ENCODE measurements at regions not wholly inside any gene's neighbourhood (a gene's known extent, or its start where the extent isn't known, plus 50 kb on each side); places are given as distances from the start of the nearest gene placed in this dataset.

GRCh38 chr3:76490064-76490463 is 549.8 kb upstream of the ROBO2 start:
- H3K79me2 ChIP-seq (ENCODE audit: insufficient read depth, low read depth) = no peaks in the 10 kb centered on the region

GRCh38 chr3:76495216-76495615 is 544.7 kb upstream of the ROBO2 start:
- H3K36me3 ChIP-seq (ENCODE audit: insufficient read depth) = no peaks in the 10 kb centered on the region
- no peak overlapping the region for H3K9ac ChIP-seq
- no peak overlapping the region for H2AFZ ChIP-seq (ENCODE audit: low read depth)
- H3K4me3 ChIP-seq (IDR thresholded peaks at IDR 0.05; ENCODE audit: insufficient read depth, low read depth, low read length) = no peak overlapping the region
- H3K27ac ChIP-seq = no peak overlapping the region
- no peaks in the 10 kb centered on the region for H3K79me2 ChIP-seq (ENCODE audit: insufficient read depth, low read depth)
- H3K4me2 ChIP-seq = no peak overlapping the region
- TF ChIP-seq CTCF (conservative IDR thresholded peaks at IDR 0.05; ENCODE audit: low read depth, low read length) = no peak
- H4K20me1 ChIP-seq (ENCODE audit: insufficient read depth) = no peaks in the 10 kb centered on the region
- H3K4me1 ChIP-seq (ENCODE audit: low read depth, poor library complexity, severe bottlenecking) = no peaks in the 10 kb centered on the region
- H3K27me3 ChIP-seq (ENCODE audit: insufficient read depth, low read depth) = no peaks in the 10 kb centered on the region

More at GRCh38 chr3:76490064-76490463, 549.8 kb upstream of the ROBO2 start:
- H3K27me3 ChIP-seq (ENCODE audit: insufficient read depth, low read depth) = no peaks in the 10 kb centered on the region
- H3K9ac ChIP-seq = no peak overlapping the region
- no peak overlapping the region for H2AFZ ChIP-seq (ENCODE audit: low read depth)
- no peak for TF ChIP-seq CTCF (conservative IDR thresholded peaks at IDR 0.05; ENCODE audit: low read depth, low read length)
- H3K4me3 ChIP-seq (IDR thresholded peaks at IDR 0.05; ENCODE audit: insufficient read depth, low read depth, low read length) = no peak overlapping the region
- H3K27ac ChIP-seq = no peak overlapping the region
- H3K4me1 ChIP-seq (ENCODE audit: low read depth, poor library complexity, severe bottlenecking) = no peaks in the 10 kb centered on the region
- no peak overlapping the region for H3K4me2 ChIP-seq
- no peaks in the 10 kb centered on the region for H3K36me3 ChIP-seq (ENCODE audit: insufficient read depth)
- no peaks in the 10 kb centered on the region for H4K20me1 ChIP-seq (ENCODE audit: insufficient read depth)

- Histone ChIP-seq H3K79me2 (ENCODE audit: insufficient read depth, low read depth) (no peaks in the 10 kb centered on the region), H3K4me2 (no peak overlapping the region), H4K20me1 (ENCODE audit: insufficient read depth) (no peaks in the 10 kb centered on the region), H3K4me1 (ENCODE audit: low read depth, poor library complexity, severe bottlenecking) (no peaks in the 10 kb centered on the region), H3K27ac (no peak overlapping the region), H2AFZ (ENCODE audit: low read depth) (no peak overlapping the region), H3K4me3 (IDR thresholded peaks at IDR 0.05; ENCODE audit: insufficient read depth, low read depth, low read length) (no peak overlapping the region), H3K9ac (no peak overlapping the region), H3K36me3 (ENCODE audit: insufficient read depth) (no peaks in the 10 kb centered on the region), H3K27me3 (ENCODE audit: insufficient read depth, low read depth) (no peaks in the 10 kb centered on the region)
- TF ChIP-seq CTCF (conservative IDR thresholded peaks at IDR 0.05; ENCODE audit: low read depth, low read length) = no peak
Observed at GRCh38 chr3:76497636-76498035, 542.3 kb upstream of the ROBO2 start.

- Histone ChIP-seq H2AFZ (ENCODE audit: low read depth) (no peak overlapping the region), H3K27me3 (ENCODE audit: insufficient read depth, low read depth) (no peaks in the 10 kb centered on the region), H3K27ac (no peak overlapping the region), H3K79me2 (ENCODE audit: insufficient read depth, low read depth) (no peaks in the 10 kb centered on the region), H4K20me1 (ENCODE audit: insufficient read depth) (no peaks in the 10 kb centered on the region), H3K4me2 (no peak overlapping the region), H3K9ac (no peak overlapping the region), H3K36me3 (ENCODE audit: insufficient read depth) (no peaks in the 10 kb centered on the region), H3K4me1 (ENCODE audit: low read depth, poor library complexity, severe bottlenecking) (no peaks in the 10 kb centered on the region), H3K4me3 (IDR thresholded peaks at IDR 0.05; ENCODE audit: insufficient read depth, low read depth, low read length) (no peak overlapping the region)
- TF ChIP-seq CTCF (conservative IDR thresholded peaks at IDR 0.05; ENCODE audit: low read depth, low read length) = no peak
Observed at GRCh38 chr3:76500746-76501275, 539.1 kb upstream of the ROBO2 start.
